ENCODE measurements at regions not wholly inside any gene's neighbourhood (a gene's known extent, or its start where the extent isn't known, plus 50 kb on each side); places are given as distances from the start of the nearest gene placed in this dataset.

GRCh38 chrX:23061116-23061515 lies 61.4 kb downstream of the DDX53 start:
- no peak for DNase-seq (ENCODE audit: low read depth)

DNA sequence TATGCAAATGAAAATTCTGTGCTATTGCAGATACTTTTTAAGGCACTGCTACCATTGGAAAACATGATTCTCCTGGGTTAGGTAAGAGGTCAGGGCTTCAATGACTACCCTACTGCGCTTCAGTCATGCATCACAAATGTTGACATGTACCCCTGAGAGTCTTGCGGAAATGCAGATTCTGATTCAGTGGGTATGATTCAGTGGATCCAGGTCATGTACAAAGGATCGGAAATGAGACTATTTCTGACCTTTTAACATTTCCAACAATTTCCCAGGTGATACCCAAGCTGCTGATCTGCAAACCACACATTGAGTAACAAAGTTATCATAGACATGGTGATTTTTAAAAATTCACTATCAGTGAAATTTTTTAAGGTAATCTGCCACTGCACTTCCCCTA lies 62.6 kb downstream of the DDX53 start:
- no peak for DNase-seq (ENCODE audit: low read depth)

- no peak for DNase-seq (ENCODE audit: low read depth)
These were observed 67.0 kb downstream of the DDX53 start for GRCh38 chrX:23066588-23067281.

GRCh38 chrX:23075461-23075860 lies 75.7 kb downstream of the DDX53 start:
- peak; percentile 1 for DNase-seq (ENCODE audit: low read depth)

GRCh38 chrX:23079347-23079746 lies 79.6 kb downstream of the DDX53 start:
- DNase-seq (ENCODE audit: low read depth) = no peak

- DNase-seq (ENCODE audit: low read depth) = no peak
These were observed 101.1 kb downstream of the DDX53 start for GRCh38 chrX:23100826-23101225.

- no peak for DNase-seq (ENCODE audit: low read depth)
These were observed 103.8 kb downstream of the DDX53 start for GRCh38 chrX:23103546-23103945.

- no peak for DNase-seq (ENCODE audit: low read depth)
These were observed 114.5 kb downstream of the DDX53 start for GRCh38 chrX:23114241-23114640.

- DNase-seq (ENCODE audit: low read depth) = no peak
These were observed 115.9 kb downstream of the DDX53 start for GRCh38 chrX:23115651-23116050.

GRCh38 chrX:23118163-23118562 lies 118.4 kb downstream of the DDX53 start:
- no peak for DNase-seq (ENCODE audit: low read depth)

- no peak for DNase-seq (ENCODE audit: low read depth)
These were observed 119.2 kb downstream of the DDX53 start for GRCh38 chrX:23118890-23119527.

GRCh38 chrX:23127586-23127985 lies 127.8 kb downstream of the DDX53 start:
- no peak for DNase-seq (ENCODE audit: low read depth)

DNA sequence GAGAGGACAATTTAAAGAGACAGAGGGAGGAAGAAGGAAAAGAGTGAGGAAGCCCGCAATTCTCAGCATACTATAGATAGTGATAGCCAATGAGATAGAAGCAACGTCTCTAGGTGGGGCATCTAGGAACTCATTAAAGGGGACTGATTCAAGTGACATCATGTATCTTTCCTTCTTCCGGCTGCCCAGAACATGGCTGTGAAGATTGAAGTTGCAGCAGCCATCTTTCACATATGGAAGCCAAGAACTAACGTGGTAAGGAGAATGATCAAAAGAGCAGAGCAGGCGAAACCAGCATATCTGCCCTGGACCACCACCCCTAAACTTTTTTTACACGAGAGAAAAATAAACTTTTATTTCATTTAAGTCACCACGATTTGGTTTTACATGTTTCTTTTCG lies 133.8 kb downstream of the DDX53 start:
- no peak for DNase-seq (ENCODE audit: low read depth)

- DNase-seq (ENCODE audit: low read depth) = no peak
These were observed 134.4 kb downstream of the DDX53 start for GRCh38 chrX:23134136-23134535.

DNA sequence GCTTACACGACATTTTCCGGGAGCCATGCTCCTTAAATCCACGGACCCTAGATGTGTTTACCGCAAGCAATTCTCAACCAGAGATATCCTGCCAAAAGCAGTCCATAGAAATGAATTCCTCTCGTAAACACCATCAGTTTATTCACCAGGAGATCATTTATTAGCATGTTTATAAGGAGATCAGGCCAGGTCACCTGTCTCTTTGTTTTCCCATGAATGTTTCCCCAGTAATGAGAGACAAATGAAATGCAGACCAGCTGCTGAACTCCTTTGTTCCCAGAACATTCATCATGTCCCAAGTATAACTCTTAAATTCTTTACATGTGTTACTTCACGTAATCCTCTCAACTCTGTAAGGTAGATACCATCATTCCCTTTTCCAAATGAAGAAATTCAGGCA lies 137.1 kb downstream of the DDX53 start:
- DNase-seq (ENCODE audit: low read depth) = no peak

GRCh38 chrX:23168291-23168690 lies 166.4 kb upstream of the PTCHD1 start:
- DNase-seq (ENCODE audit: low read depth) = no peak

GRCh38 chrX:23185951-23186350 lies 148.7 kb upstream of the PTCHD1 start:
- no peak for DNase-seq (ENCODE audit: low read depth)

- DNase-seq (ENCODE audit: low read depth) = no peak
These were observed 146.8 kb upstream of the PTCHD1 start for GRCh38 chrX:23187819-23188218.

DNA sequence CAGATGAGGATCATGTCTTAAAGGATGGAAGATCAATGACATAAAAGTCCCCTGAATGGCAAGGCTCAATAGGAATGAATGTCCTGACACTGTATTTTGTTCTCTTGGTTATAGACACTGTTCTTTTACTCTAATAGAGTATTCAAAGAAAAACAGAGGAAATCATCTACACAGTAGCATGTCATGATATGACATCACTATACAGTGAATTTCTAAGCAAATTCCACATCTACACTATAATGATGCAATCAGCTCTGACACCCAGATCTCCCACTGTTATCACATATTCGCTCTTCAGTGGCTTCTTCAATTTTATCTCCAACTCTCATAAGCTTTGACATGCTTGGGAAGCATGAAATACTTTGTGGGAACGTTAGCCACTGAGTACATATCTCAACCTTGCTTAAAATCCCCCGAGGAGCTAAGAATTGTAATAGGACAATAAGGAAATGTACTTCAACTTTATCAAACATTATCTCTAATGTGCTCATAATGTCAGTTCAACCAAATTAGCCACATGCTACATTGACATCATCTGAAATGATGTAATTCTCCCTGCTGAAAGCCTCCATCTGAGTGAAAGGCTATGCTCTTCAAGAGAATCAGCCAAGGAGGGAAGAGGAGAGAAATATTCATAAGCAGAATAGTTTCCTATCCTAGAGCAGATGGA lies 139.6 kb upstream of the PTCHD1 start:
- no peak for DNase-seq (ENCODE audit: low read depth)

- DNase-seq (ENCODE audit: low read depth) = no peak
These were observed 138.9 kb upstream of the PTCHD1 start for GRCh38 chrX:23195761-23196160.

DNA sequence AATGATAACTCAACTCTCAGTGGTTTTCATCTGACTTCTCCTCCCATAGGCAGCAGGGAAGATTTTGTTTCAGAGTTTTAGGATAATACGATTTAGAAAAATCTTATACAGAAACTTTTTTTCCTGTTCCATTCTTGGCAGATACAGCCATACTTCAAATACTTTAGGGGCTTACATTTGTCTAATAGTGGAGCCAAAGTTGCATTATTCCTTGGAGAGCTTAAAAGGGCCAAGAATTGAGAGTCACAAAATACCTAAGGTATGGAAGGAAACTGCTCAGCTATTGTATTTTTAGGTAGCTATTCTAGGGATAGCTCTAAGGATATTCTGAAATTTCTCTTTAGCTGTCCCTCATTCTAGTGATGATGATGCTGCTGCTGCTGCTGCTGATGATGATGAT lies 132.9 kb upstream of the PTCHD1 start:
- DNase-seq (ENCODE audit: low read depth) = no peak

DNA sequence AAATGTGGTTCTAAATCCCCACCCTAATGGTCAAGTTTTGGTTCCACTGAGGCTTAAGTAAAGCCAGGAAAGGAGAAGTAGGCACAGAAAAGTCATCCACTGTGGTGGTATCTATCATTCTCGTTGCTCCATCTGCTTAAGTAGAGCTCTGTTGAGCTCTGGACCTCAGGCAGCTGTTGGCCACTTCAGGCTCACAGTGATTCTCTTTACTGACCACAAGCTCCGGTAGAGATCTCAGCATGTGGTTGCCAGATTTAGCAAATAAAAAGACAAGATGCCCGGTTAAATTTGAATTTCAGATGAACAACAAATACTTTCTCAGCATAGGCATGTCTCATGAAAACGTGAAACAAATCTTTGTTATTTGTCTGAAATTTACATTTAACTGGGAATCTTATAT lies 132.3 kb upstream of the PTCHD1 start:
- no peak for DNase-seq (ENCODE audit: low read depth)

DNA sequence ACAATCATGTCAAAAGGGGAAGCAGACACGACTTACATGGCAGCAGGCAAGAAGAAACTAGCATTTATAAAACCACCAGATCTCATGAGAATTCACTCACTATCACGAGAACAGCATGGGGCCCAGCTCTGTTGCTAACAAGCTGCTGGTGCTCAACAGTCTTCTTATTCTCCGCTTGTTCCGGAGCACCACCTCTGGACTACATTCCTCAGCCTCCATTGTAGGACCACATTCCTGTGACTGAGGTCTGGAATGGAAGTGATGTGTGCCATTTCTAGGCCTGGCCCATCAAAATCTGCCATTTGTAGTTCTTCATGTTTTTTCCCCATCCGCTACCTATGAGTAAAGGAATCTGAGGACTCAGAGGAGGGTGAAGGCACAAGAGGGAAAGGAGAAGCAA lies 111.5 kb upstream of the PTCHD1 start:
- DNase-seq (ENCODE audit: low read depth) = no peak

- DNase-seq (ENCODE audit: low read depth) = no peak
These were observed 106.2 kb upstream of the PTCHD1 start for GRCh38 chrX:23228454-23228853.

Data from ELR (cell line).